B cell (primary cell): ENCODE measurements at regions not wholly inside any gene's neighbourhood (a gene's known extent, or its start where the extent isn't known, plus 50 kb on each side); places are given as distances from the start of the nearest gene placed in this dataset.
"Not testable (repeated sequence)": the region's sequence is repeated elsewhere in the genome, so short reads cannot be mapped to it uniquely, and the experiment has no call there.

Source experiments
- ATAC-seq: fragments of 200-7000 bp; cut with Tn5 transposase; one replicate; pipeline ENCODE4 v1.10.0; 2021; ENCODE audit warnings: low read depth, mild to moderate bottlenecking, moderate number of reproducible peaks, moderate library complexity
- CTCF ChIA-PET: fragments of 350-600 bp; sonication (Branson Sonifier 250); formaldehyde crosslinking; loops from one replicate; lab custom pipeline; 2021; ENCODE audit warnings: antibody characterized with exemption, inconsistent platforms; lab: Charles Lee
- POLR2A ChIA-PET: fragments of 350-600 bp; sonication (Branson Sonifier 250); formaldehyde crosslinking; loops from one replicate; lab custom pipeline; 2021; ENCODE audit warnings: antibody characterized with exemption; lab: Charles Lee
- DNase-seq: peaks from one replicate; pipeline ENCODE4 v3.0.0; 2013
- H2AFZ ChIP-seq: 2 replicates; pipeline ENCODE4 v1.6.1; 2012; ENCODE audit warnings: mild to moderate bottlenecking, low read depth, low read length; ENCODE audit not compliant: insufficient read depth, poor library complexity, severe bottlenecking
- H3K27ac ChIP-seq, 2 donors: 1 replicate in 1 of 2; 2 replicates in 1 of 2; pipeline ENCODE4 v1.5.1; 2012 to 2013; ENCODE audit warnings: low read length in 2 of 2, mild to moderate bottlenecking in 2 of 2, moderate library complexity in 1 of 2
- H3K27me3 ChIP-seq, 4 experiments: fragments of 200-600 bp in 1 of 4; sonication (generic) in 1 of 4; replicated peaks in 1 of 4; 1 replicate in 2 of 4; 2 replicates in 2 of 4; pipeline versions ENCODE4 v1.6.1 to v1.7.0; 2013 to 2016; ENCODE audit warnings: low read length in 3 of 4, mild to moderate bottlenecking in 2 of 4, mixed read lengths in 1 of 4, moderate library complexity in 1 of 4; ENCODE audit not compliant: insufficient read depth in 4 of 4, control insufficient read depth in 3 of 4; ENCODE audit errors: control extremely low read depth in 1 of 4
- H3K36me3 ChIP-seq, 2 experiments: replicated peaks in 1 of 2; 1 replicate in 1 of 2; 2 replicates in 1 of 2; pipeline versions ENCODE4 v1.6.1 to v1.7.1; 2013; ENCODE audit warnings: low read length in 1 of 2; ENCODE audit not compliant: insufficient read depth in 2 of 2, control insufficient read depth in 1 of 2; ENCODE audit errors: control extremely low read depth in 1 of 2, extremely low read depth in 1 of 2
- H3K4me1 ChIP-seq, 2 donors: fragments of 200-600 bp in 1 of 2; sonication (generic) in 1 of 2; 1 replicate in 1 of 2; 2 replicates in 1 of 2; pipeline versions ENCODE4 v1.5.1 to v1.6.1; 2013 to 2017; ENCODE audit warnings: low read length in 2 of 2; ENCODE audit not compliant: control insufficient read depth in 2 of 2, insufficient read depth in 2 of 2
- H3K4me2 ChIP-seq: replicated peaks from 2 replicates; pipeline ENCODE3; 2012; ENCODE audit warnings: mild to moderate bottlenecking, low read depth, low read length; ENCODE audit not compliant: poor library complexity, severe bottlenecking
- H3K4me3 ChIP-seq, 5 experiments: fragments of 200-600 bp in 1 of 5; sonication (generic) in 1 of 5; 1 replicate in 3 of 5; 2 replicates in 2 of 5; pipeline versions ENCODE4 v1.5.1 to v1.7.0; 2011 to 2016; ENCODE audit warnings: low read length in 4 of 5, mild to moderate bottlenecking in 4 of 5, low read depth in 2 of 5, control low read depth in 1 of 5, moderate library complexity in 1 of 5; ENCODE audit not compliant: insufficient read depth in 1 of 5; ENCODE audit errors: control extremely low read depth in 1 of 5, extremely low read depth in 1 of 5
- H3K79me2 ChIP-seq: fragments of 200-600 bp; sonication (generic); one replicate; pipeline ENCODE4 v1.6.0; 2016; ENCODE audit warnings: low read length; ENCODE audit not compliant: control insufficient read depth, insufficient read depth
- H3K9ac ChIP-seq: fragments of 200-600 bp; sonication (generic); 2 replicates; pipeline ENCODE4 v1.6.1; 2017; ENCODE audit warnings: mild to moderate bottlenecking, low read length, moderate library complexity
- H3K9me3 ChIP-seq, 3 donors: one replicate each; pipeline versions ENCODE4 v1.6.1 to v1.7.1; 2013; ENCODE audit warnings: low read length in 2 of 3; ENCODE audit not compliant: control insufficient read depth in 2 of 3, insufficient read depth in 1 of 3; ENCODE audit errors: control extremely low read depth in 1 of 3
- H4K20me1 ChIP-seq: 2 replicates; pipeline ENCODE4 v1.6.0; 2012; ENCODE audit warnings: mild to moderate bottlenecking, low read length; ENCODE audit not compliant: insufficient read depth, control insufficient read depth, poor library complexity, severe bottlenecking
- H3K27ac Mint-ChIP-seq: one replicate; pipeline ENCODE4 v1.8.0; 2021; ENCODE audit warnings: mixed read lengths
- H3K27me3 Mint-ChIP-seq: one replicate; pipeline ENCODE4 v1.8.0; 2021; ENCODE audit warnings: mixed read lengths
- H3K4me1 Mint-ChIP-seq: one replicate; pipeline ENCODE4 v1.8.0; 2021; ENCODE audit warnings: mixed read lengths
- H3K4me3 Mint-ChIP-seq: one replicate; pipeline ENCODE4 v1.8.0; 2021; ENCODE audit warnings: mixed read lengths
- H3K9me3 Mint-ChIP-seq: one replicate; pipeline ENCODE4 v1.8.0; 2022; ENCODE audit warnings: mixed read lengths; ENCODE audit not compliant: insufficient read depth
- CTCF ChIP-seq: fragments of 200-600 bp; IDR thresholded peaks from one replicate; pipeline ENCODE4 v1.8.0; 2022; ENCODE audit warnings: antibody characterized with exemption, mild to moderate bottlenecking
- EZH2 ChIP-seq: IDR thresholded peaks from 2 replicates; pipeline ENCODE4 v1.6.1; 2012; ENCODE audit warnings: borderline replicate concordance, low read depth, mild to moderate bottlenecking, moderate library complexity, low read length; ENCODE audit not compliant: insufficient read depth, poor library complexity, severe bottlenecking
- WGBS: methylation state at CpG from one replicate; pipeline ENCODE4 v1.1.5; 2013; ENCODE audit warnings: missing lambda C conversion rate; ENCODE audit not compliant: insufficient coverage; 5-methylcytosine and 5-hydroxymethylcytosine counted together
- intact Hi-C: fragments of 100-400 bp; cut with micrococcal nuclease; formaldehyde crosslinking; loops from one replicate; pipeline ENCODE4 v1.10.0; 2022

DNA sequence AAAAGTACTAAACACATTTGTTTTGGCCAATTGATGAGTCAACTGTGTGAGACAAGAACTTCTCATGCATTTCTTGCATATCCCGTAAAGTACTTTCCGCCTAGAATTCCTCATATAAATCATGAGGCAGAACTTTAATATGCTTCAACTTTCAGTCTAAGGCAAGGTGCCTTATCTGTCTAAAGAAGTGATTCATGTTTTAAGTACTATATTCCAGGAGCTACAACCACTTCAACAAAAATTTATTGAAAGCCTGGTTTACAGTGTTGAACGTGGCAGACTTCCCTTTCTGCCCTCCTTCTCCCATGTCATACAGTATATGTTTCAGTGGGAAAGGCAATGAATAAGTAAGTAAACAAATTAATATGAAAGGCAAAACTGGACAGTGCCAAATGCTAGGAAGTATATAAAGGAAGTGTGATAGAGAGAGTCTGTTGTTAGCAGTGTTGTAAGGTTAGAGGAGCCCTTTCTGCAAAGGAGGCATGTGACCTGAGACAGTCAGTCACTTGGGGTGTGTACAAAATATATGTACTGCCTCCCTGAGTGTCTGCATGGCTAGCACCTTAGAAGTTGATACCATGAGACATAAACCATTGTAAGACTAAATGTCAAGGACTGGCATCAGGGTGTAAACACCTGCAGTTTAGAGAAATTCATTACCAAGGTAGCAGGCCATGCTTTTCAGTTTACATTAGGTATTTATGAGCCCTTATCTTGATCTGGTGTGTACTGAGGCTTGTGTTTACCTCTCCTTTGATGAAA lies 362.2 kb downstream of the SRGAP2C start:
- H3K9ac ChIP-seq = no peak overlapping the region
- intact Hi-C loops = no loop called here
- no peak overlapping the region for H3K27ac ChIP-seq
- ATAC-seq (no peak), DNase-seq (no peak)
- peaks cover 7 to 8% of the 10 kb centered on the region in 2 donors for H3K4me1 ChIP-seq
- no peak overlapping the region for H3K4me3 Mint-ChIP-seq
- peaks cover 18% of the 10 kb centered on the region for H3K4me1 Mint-ChIP-seq
- H3K27ac Mint-ChIP-seq = no peak overlapping the region
- H3K9me3 Mint-ChIP-seq = no peaks in the 10 kb centered on the region
- no peaks in the 10 kb centered on the region for H3K27me3 ChIP-seq
- no peak overlapping the region for H2AFZ ChIP-seq
- no peak overlapping the region for H3K4me2 ChIP-seq
- ChIA-PET POLR2A (no interaction called here), CTCF (no interaction called here)
- H3K79me2 ChIP-seq = no peaks in the 10 kb centered on the region
- TF ChIP-seq CTCF (no peak), EZH2 (no peak)
- H3K27me3 Mint-ChIP-seq = no peaks in the 10 kb centered on the region
- H3K36me3 ChIP-seq = no peaks in the 10 kb centered on the region
- no peaks in the 10 kb centered on the region for H4K20me1 ChIP-seq
- no CpG with 5 or more reads among the region's 3 CpGs for WGBS
- no peak overlapping the region for H3K4me3 ChIP-seq
- no peaks in the 10 kb centered on the region for H3K9me3 ChIP-seq

- POLR2A ChIA-PET, H4K20me1 ChIP-seq, intact Hi-C loops, H3K4me3 Mint-ChIP-seq, H3K79me2 ChIP-seq, H3K4me3 ChIP-seq, H3K9me3 Mint-ChIP-seq, H3K9me3 ChIP-seq, H2AFZ ChIP-seq, H3K9ac ChIP-seq, CTCF ChIA-PET, H3K27me3 ChIP-seq, H3K27me3 Mint-ChIP-seq, H3K27ac ChIP-seq, H3K4me2 ChIP-seq, H3K36me3 ChIP-seq, H3K27ac Mint-ChIP-seq, DNase-seq, ATAC-seq: not testable (repeated sequence)
- H3K4me1 Mint-ChIP-seq = peaks cover 25% of the 10 kb centered on the region
- no CpG with 5 or more reads among the region's 2 CpGs for WGBS
- peaks cover 11 to 12% of the 10 kb centered on the region in 2 donors for H3K4me1 ChIP-seq
Observed at GRCh38 chr1:121547726-121548125, 363.0 kb downstream of the SRGAP2C start.

- H3K36me3 ChIP-seq = not testable (repeated sequence)
Observed at GRCh38 chr1:121550817-121551216, 366.0 kb downstream of the SRGAP2C start.

More at GRCh38 chr1:121550817-121551216, 366.0 kb downstream of the SRGAP2C start:
- H3K9ac ChIP-seq, H3K4me3 ChIP-seq, H3K27me3 Mint-ChIP-seq, H3K9me3 Mint-ChIP-seq, H3K4me3 Mint-ChIP-seq, POLR2A ChIA-PET, H3K27me3 ChIP-seq, DNase-seq, H3K27ac ChIP-seq, H4K20me1 ChIP-seq, H3K79me2 ChIP-seq, H3K27ac Mint-ChIP-seq, H2AFZ ChIP-seq, H3K9me3 ChIP-seq, ATAC-seq, CTCF ChIA-PET, H3K4me2 ChIP-seq: not testable (repeated sequence)
- intact Hi-C loops = loop anchor here (5.0 kb wide), 1 partner anchor 34 kb away; no protein-coding TSS in a partner anchor
- WGBS = no CpG with 5 or more reads among the region's 3 CpGs
- peaks cover 11 to 12% of the 10 kb centered on the region in 2 donors for H3K4me1 ChIP-seq
- H3K4me1 Mint-ChIP-seq = peaks cover 27% of the 10 kb centered on the region
